ENCODE measurements at regions not wholly inside any gene's neighbourhood (a gene's known extent, or its start where the extent isn't known, plus 50 kb on each side); places are given as distances from the start of the nearest gene placed in this dataset.

DNA sequence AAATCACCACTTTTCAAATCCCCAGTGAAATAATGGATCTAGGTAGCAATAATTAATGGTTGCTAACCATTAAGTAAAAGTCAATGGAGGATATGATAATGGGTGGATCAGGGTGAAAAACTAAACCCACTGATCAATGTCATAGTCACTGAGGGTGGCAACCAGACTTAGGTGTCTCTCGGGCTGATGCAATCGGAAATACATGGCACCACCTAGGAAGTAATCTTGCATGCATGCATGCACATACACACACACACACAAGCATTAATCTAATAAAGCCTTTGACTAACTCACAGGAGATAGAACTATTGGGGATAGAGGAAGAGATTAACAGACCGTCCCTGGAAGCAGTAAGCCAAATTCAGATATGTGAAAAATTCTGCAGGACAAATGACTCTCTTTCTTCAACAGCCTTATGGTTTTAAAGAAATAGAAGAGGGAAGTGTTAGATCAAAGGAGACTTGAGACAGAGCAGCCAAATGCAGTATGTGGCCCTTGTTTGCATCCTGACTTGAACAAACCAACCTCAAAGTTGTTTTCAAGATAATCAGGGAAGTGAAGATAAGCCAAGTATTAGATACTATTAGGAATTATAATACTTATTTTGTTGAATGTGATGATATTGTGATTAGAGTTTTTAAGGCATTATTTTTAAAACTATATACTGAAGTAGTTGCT lies 186.0 kb upstream of the RMP24 start:
- CTCF ChIA-PET, result no interaction called here
- H3K27ac ChIP-seq, result no peak overlapping the region
- no peak overlapping the region for H3K4me2 ChIP-seq
- ATAC-seq, result no peak
- 5% methylated on average over 3 of the region's 3 CpGs for WGBS (ENCODE audit: missing lambda C conversion rate)
- TF ChIP-seq ZFP36 (IDR thresholded peaks at IDR 0.05; ENCODE audit: borderline replicate concordance, partially characterized antibody), result no peak
- TF ChIP-seq SMC3 (IDR thresholded peaks at IDR 0.05), result no peak
- TF ChIP-seq, protein P1, sequence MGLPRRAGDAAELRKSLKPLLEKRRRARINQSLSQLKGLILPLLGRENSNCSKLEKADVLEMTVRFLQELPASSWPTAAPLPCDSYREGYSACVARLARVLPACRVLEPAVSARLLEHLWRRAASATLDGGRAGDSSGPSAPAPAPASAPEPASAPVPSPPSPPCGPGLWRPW (IDR thresholded peaks at IDR 0.05), result no peak
- no peak for TF ChIP-seq USF2 (IDR thresholded peaks at IDR 0.05)
- no peak for TF ChIP-seq NPAS2 (CRISPR knock-in tag; IDR thresholded peaks at IDR 0.05; ENCODE audit: borderline replicate concordance)
- no peak for TF ChIP-seq PHF8 (IDR thresholded peaks at IDR 0.05; ENCODE audit: borderline replicate concordance, low read depth)
- TF ChIP-seq, protein P2, sequence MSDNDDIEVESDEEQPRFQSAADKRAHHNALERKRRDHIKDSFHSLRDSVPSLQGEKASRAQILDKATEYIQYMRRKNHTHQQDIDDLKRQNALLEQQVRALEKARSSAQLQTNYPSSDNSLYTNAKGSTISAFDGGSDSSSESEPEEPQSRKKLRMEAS (IDR thresholded peaks at IDR 0.05), result no peak
- no peak for DNase-seq (ENCODE audit: low read depth in 1 of 2, low spot score in 1 of 2)
- H3K4me3 ChIP-seq, result no peak overlapping the region
- H3K4me1 ChIP-seq, result no peaks in the 10 kb centered on the region
- POLR2A ChIA-PET, result no interaction called here
- FAIRE-seq, result no peak
- H3K9me3 ChIP-seq, result no peaks in the 10 kb centered on the region

DNA sequence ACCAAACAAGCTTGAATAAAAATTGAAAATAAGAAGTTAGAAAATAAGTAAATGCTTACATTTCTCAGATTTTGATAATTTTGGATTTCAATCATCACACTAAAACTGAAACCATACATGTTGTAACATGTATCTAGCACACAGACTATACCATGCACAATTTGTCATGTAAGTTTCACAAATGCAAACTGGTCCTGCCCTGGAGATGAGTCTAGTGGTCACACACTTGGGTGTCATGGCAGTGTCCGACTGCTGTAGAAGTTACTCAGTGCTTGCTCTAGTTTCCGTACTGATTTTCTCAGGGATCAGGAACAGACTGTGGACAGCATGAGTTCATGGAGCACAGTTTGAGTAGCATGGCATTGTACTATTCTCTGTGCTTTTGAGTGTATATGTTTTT lies 182.9 kb upstream of the RMP24 start:
- no peak for ATAC-seq
- Histone ChIP-seq H3K9me3 (no peaks in the 10 kb centered on the region), H3K4me3 (no peak overlapping the region), H3K27ac (no peak overlapping the region), H3K4me1 (no peaks in the 10 kb centered on the region), H3K4me2 (no peak overlapping the region)
- no peak for DNase-seq (ENCODE audit: low read depth in 1 of 2, low spot score in 1 of 2)
- FAIRE-seq, result no peak
- TF ChIP-seq RCOR1 (IDR thresholded peaks at IDR 0.05; ENCODE audit: low read depth, low read length), result no peak
- TF ChIP-seq FOSB (CRISPR knock-in tag; IDR thresholded peaks at IDR 0.05), result no peak
- TF ChIP-seq, protein P3, sequence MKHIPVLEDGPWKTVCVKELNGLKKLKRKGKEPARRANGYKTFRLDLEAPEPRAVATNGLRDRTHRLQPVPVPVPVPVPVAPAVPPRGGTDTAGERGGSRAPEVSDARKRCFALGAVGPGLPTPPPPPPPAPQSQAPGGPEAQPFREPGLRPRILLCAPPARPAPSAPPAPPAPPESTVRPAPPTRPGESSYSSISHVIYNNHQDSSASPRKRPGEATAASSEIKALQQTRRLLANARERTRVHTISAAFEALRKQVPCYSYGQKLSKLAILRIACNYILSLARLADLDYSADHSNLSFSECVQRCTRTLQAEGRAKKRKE (CRISPR knock-in tag; IDR thresholded peaks at IDR 0.05; ENCODE audit: low read depth), result no peak
- TF ChIP-seq JUN (IDR thresholded peaks at IDR 0.05), result no peak
- TF ChIP-seq, protein P2 (IDR thresholded peaks at IDR 0.05), result no peak
- TF ChIP-seq ZFP36 (IDR thresholded peaks at IDR 0.05; ENCODE audit: borderline replicate concordance, partially characterized antibody), result no peak
- no peak for TF ChIP-seq NPAS2 (CRISPR knock-in tag; IDR thresholded peaks at IDR 0.05; ENCODE audit: borderline replicate concordance)
- TF ChIP-seq MAFK (IDR thresholded peaks at IDR 0.05; ENCODE audit: partially characterized antibody), result no peak
- TF ChIP-seq, protein P1 (IDR thresholded peaks at IDR 0.05), result no peak
- no peak for TF ChIP-seq NR3C1 (IDR thresholded peaks at IDR 0.05)
- no peak for TF ChIP-seq TP53 (CRISPR knock-in tag; IDR thresholded peaks at IDR 0.05)
- no peak for TF ChIP-seq PHF8 (IDR thresholded peaks at IDR 0.05; ENCODE audit: borderline replicate concordance, low read depth)
- TF ChIP-seq EHMT2 (IDR thresholded peaks at IDR 0.05; ENCODE audit: low read depth), result no peak
- TF ChIP-seq USF2 (IDR thresholded peaks at IDR 0.05), result no peak
- no peak for TF ChIP-seq KDM1A (IDR thresholded peaks at IDR 0.05; ENCODE audit: low read depth)
- no peak for TF ChIP-seq FOSL2 (IDR thresholded peaks at IDR 0.05)
- no peak for TF ChIP-seq FOSL2 (CRISPR knock-in tag; IDR thresholded peaks at IDR 0.05)
- no peak for TF ChIP-seq GATA3 (IDR thresholded peaks at IDR 0.05; ENCODE audit: borderline replicate concordance)
- ChIA-PET CTCF (no interaction called here), POLR2A (no interaction called here)
- WGBS (ENCODE audit: missing lambda C conversion rate), result 67% methylated on average over 2 of the region's 2 CpGs

GRCh38 chr18:35797948-35798347 lies 174.5 kb upstream of the RMP24 start:
- Histone ChIP-seq H3K9me3 (no peaks in the 10 kb centered on the region), H3K4me3 (no peak overlapping the region), H3K4me2 (no peak overlapping the region), H3K4me1 (no peaks in the 10 kb centered on the region), H3K27ac (no peak overlapping the region)
- ChIA-PET CTCF (no interaction called here), POLR2A (no interaction called here)
- FAIRE-seq (no peak), ATAC-seq (no peak), DNase-seq (ENCODE audit: low read depth in 1 of 2, low spot score in 1 of 2) (no peak)
- no peak for TF ChIP-seq SREBF2 (IDR thresholded peaks at IDR 0.05)
- no peak for TF ChIP-seq RAD21 (conservative IDR thresholded peaks at IDR 0.05 in 1 of 2, IDR thresholded peaks at IDR 0.05 in 1 of 2)
- no peak for TF ChIP-seq EP300 (IDR thresholded peaks at IDR 0.05)
- TF ChIP-seq RCOR1 (IDR thresholded peaks at IDR 0.05; ENCODE audit: low read depth, low read length), result no peak
- TF ChIP-seq ZC3H11A (IDR thresholded peaks at IDR 0.05), result no peak
- no peak for TF ChIP-seq CHD4 (IDR thresholded peaks at IDR 0.05; ENCODE audit: borderline replicate concordance)
- no peak for TF ChIP-seq JUN (IDR thresholded peaks at IDR 0.05)
- no peak for TF ChIP-seq ZNF302 (CRISPR knock-in tag; IDR thresholded peaks at IDR 0.05)
- no peak for TF ChIP-seq PBX3 (IDR thresholded peaks at IDR 0.05)
- TF ChIP-seq KDM1A (IDR thresholded peaks at IDR 0.05; ENCODE audit: low read depth), result no peak
- no peak for TF ChIP-seq HOXB5 (CRISPR knock-in tag; IDR thresholded peaks at IDR 0.05)
- no peak for TF ChIP-seq NR3C1 (IDR thresholded peaks at IDR 0.05)
- 0% methylated on average over 1 of the region's 1 CpG for WGBS (ENCODE audit: missing lambda C conversion rate)
